ENCODE measurements at regions not wholly inside any gene's neighbourhood (a gene's known extent, or its start where the extent isn't known, plus 50 kb on each side); places are given as distances from the start of the nearest gene placed in this dataset.

- intact Hi-C loops (cut with micrococcal nuclease): no loop called here
Observed at GRCh38 chr9:32293091-32293490, 91.4 kb upstream of the ACO1 start.

- intact Hi-C loops (cut with micrococcal nuclease): no loop called here
Observed at GRCh38 chr9:32294106-32294505, 90.3 kb upstream of the ACO1 start.

- intact Hi-C loops (cut with micrococcal nuclease): no loop called here
Observed at GRCh38 chr9:32300373-32300772, 84.1 kb upstream of the ACO1 start.

GRCh38 chr9:32304495-32304894 is 79.9 kb upstream of the ACO1 start:
- intact Hi-C loops (cut with micrococcal nuclease): no loop called here

GRCh38 chr9:32306006-32306405 is 78.4 kb upstream of the ACO1 start:
- intact Hi-C loops (cut with micrococcal nuclease): no loop called here

- intact Hi-C loops (cut with micrococcal nuclease): no loop called here
Observed at GRCh38 chr9:32319312-32319929, 65.0 kb upstream of the ACO1 start.

GRCh38 chr9:32322622-32323021 is 61.8 kb upstream of the ACO1 start:
- intact Hi-C loops (cut with micrococcal nuclease): no loop called here

GRCh38 chr9:32326146-32326545 is 58.3 kb upstream of the ACO1 start:
- intact Hi-C loops (cut with micrococcal nuclease): no loop called here

- intact Hi-C loops (cut with micrococcal nuclease): no loop called here
Observed at GRCh38 chr9:32331240-32331639, 53.2 kb upstream of the ACO1 start.

- intact Hi-C loops (cut with micrococcal nuclease): no loop called here
Observed at GRCh38 chr9:32334112-32334511, 50.3 kb upstream of the ACO1 start.
